Smooth muscle cell of the brain vasculature (primary cell): ENCODE measurements at regions not wholly inside any gene's neighbourhood (a gene's known extent, or its start where the extent isn't known, plus 50 kb on each side); places are given as distances from the start of the nearest gene placed in this dataset.

Source experiments
- DNase-seq: peaks from one replicate; pipeline ENCODE4 v3.0.0-alpha.2; 2012; ENCODE audit warnings: low read depth, low spot score

GRCh38 chr11:69916806-69917387 is 97.7 kb upstream of the FGF3 start:
- no peak for DNase-seq

GRCh38 chr11:69917529-69917928 is 98.3 kb upstream of the FGF3 start:
- no peak for DNase-seq

- no peak for DNase-seq
Measured at GRCh38 chr11:69918231-69918937, 99.2 kb upstream of the FGF3 start.

- no peak for DNase-seq
Measured at GRCh38 chr11:69918938-69919650, 99.9 kb upstream of the FGF3 start.

- DNase-seq: no peak
Measured at GRCh38 chr11:69919659-69920344, 100.6 kb upstream of the FGF3 start.

GRCh38 chr11:69920345-69921127 is 101.3 kb upstream of the FGF3 start:
- DNase-seq: no peak

- DNase-seq: no peak
Measured at GRCh38 chr11:69921128-69922014, 102.2 kb upstream of the FGF3 start.

- DNase-seq: no peak
Measured at GRCh38 chr11:69922015-69922595, 102.9 kb upstream of the FGF3 start.

GRCh38 chr11:69922596-69923111 is 103.4 kb upstream of the FGF3 start:
- no peak for DNase-seq

- DNase-seq: no peak
Measured at GRCh38 chr11:69923196-69923595, 104.0 kb upstream of the FGF3 start.

- DNase-seq: no peak
Measured at GRCh38 chr11:69923641-69924307, 104.6 kb upstream of the FGF3 start.

- no peak for DNase-seq
Measured at GRCh38 chr11:69924308-69925161, 105.3 kb upstream of the FGF3 start.

GRCh38 chr11:69925366-69926196 is 106.4 kb upstream of the FGF3 start:
- no peak for DNase-seq

- no peak for DNase-seq
Measured at GRCh38 chr11:69926376-69927050, 107.3 kb upstream of the FGF3 start.

- DNase-seq: no peak
Measured at GRCh38 chr11:69928121-69928520, 108.9 kb upstream of the FGF3 start.

GRCh38 chr11:69928975-69929374 is 109.8 kb upstream of the FGF3 start:
- no peak for DNase-seq
